ENCODE measurements at regions not wholly inside any gene's neighbourhood (a gene's known extent, or its start where the extent isn't known, plus 50 kb on each side); places are given as distances from the start of the nearest gene placed in this dataset.

DNA sequence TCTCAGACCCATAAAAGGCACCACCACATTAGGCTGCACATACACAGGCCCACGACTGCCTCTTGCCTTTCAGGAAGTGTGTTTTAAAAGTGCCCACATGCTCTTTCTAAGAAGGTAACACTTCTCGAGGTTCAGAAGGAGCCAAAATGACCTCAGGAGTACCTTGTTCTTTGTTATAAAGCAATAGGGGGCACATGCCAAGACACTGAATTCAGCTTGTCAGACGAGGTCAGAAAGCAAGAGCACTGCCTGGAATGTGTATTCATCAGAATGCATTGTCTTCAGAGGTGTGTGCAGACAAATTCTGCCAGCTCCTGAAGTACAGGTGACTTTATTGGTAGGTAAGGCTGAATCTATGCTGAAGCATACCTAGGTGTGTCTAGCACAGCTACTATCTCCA is 114.5 kb upstream of the IRX1 start (continued):
- no peak for TF ChIP-seq CHD7 (IDR thresholded peaks at IDR 0.05; ENCODE audit: insufficient replicate concordance, low read length)
- TF ChIP-seq SP1 (IDR thresholded peaks at IDR 0.05; ENCODE audit: low read depth, low read length), result no peak
- TF ChIP-seq POLR2AphosphoS5 (IDR thresholded peaks at IDR 0.05; ENCODE audit: low read depth, low read length), result no peak
- TF ChIP-seq SAP30 (IDR thresholded peaks at IDR 0.05; ENCODE audit: insufficient read depth, insufficient replicate concordance, low read length), result no peak
- no peak for TF ChIP-seq TAF7 (optimal IDR thresholded peaks at IDR 0.05; ENCODE audit: borderline replicate concordance, low read depth, low read length)
- TF ChIP-seq CBX8 (IDR thresholded peaks at IDR 0.05; ENCODE audit: borderline replicate concordance, low read depth, low read length), result no peak
- TF ChIP-seq RAD21 (IDR thresholded peaks at IDR 0.05 in 1 of 2, conservative IDR thresholded peaks at IDR 0.05 in 1 of 2; ENCODE audit: low read depth in 2 of 2, low read length in 2 of 2), result no peak
- TF ChIP-seq, protein P1, sequence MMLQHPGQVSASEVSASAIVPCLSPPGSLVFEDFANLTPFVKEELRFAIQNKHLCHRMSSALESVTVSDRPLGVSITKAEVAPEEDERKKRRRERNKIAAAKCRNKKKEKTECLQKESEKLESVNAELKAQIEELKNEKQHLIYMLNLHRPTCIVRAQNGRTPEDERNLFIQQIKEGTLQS (IDR thresholded peaks at IDR 0.05; ENCODE audit: insufficient read depth, low read depth, low read length), result no peak
- no peak for TF ChIP-seq EGR1 (IDR thresholded peaks at IDR 0.05; ENCODE audit: borderline replicate concordance, low read depth, low read length)
- TF ChIP-seq POU5F1 (IDR thresholded peaks at IDR 0.05; ENCODE audit: low read depth, low read length), result no peak
